ENCODE measurements at regions not wholly inside any gene's neighbourhood (a gene's known extent, or its start where the extent isn't known, plus 50 kb on each side); places are given as distances from the start of the nearest gene placed in this dataset.

DNA sequence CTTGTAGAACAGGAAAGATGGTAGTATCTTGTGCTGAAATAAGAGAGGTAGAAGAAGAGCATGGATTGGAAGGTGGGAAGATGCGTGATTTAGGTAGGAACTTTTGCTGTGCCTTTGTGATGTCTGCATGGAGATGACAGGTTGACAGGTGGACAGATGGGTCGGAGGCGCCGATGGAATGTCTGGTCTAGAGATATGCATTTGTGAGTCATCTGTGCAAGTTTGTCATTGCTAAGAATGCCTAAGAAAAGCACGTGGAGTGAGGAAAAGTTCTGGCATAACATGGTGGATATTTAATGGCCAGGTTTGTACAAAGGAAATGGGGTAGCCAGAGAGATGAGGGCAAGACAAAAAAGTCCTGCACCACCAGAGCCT is 76.0 kb upstream of the ARMC3 start:
- WGBS (ENCODE audit: insufficient coverage): 97% methylated on average over 5 of the region's 5 CpGs
- H3K4me3 Mint-ChIP-seq: no peak overlapping the region
- no peak overlapping the region for H2AFZ ChIP-seq (ENCODE audit: insufficient read depth, low read depth, low read length, poor library complexity, severe bottlenecking)
- no peak overlapping the region for H3K27ac ChIP-seq (ENCODE audit: low read length in 2 of 2)
- no peak for ATAC-seq (ENCODE audit: low read depth)
- no peak overlapping the region for H3K27ac Mint-ChIP-seq
- peaks cover 9% of the 10 kb centered on the region for H3K4me1 Mint-ChIP-seq
- H3K4me3 ChIP-seq (ENCODE audit: control extremely low read depth in 1 of 5, extremely low read depth in 1 of 5, insufficient read depth in 1 of 5, low read depth in 2 of 5, low read length in 4 of 5): no peak overlapping the region
- peaks cover 0 to 8% of the 10 kb centered on the region in 2 donors for H3K4me1 ChIP-seq (ENCODE audit: control insufficient read depth in 2 of 2, insufficient read depth in 2 of 2, low read length in 2 of 2)
- peaks cover 0 to 13% (median 3%) of the 10 kb centered on the region in 4 experiments for H3K27me3 ChIP-seq (replicated peaks in 1 of 4; ENCODE audit: control extremely low read depth in 1 of 4, control insufficient read depth in 3 of 4, insufficient read depth in 4 of 4, low read length in 3 of 4)
- peaks cover 5% of the 10 kb centered on the region for H3K27me3 Mint-ChIP-seq
- no peak for TF ChIP-seq EZH2 (IDR thresholded peaks at IDR 0.05; ENCODE audit: borderline replicate concordance, insufficient read depth, low read depth, low read length, poor library complexity, severe bottlenecking)
- TF ChIP-seq, protein P1, sequence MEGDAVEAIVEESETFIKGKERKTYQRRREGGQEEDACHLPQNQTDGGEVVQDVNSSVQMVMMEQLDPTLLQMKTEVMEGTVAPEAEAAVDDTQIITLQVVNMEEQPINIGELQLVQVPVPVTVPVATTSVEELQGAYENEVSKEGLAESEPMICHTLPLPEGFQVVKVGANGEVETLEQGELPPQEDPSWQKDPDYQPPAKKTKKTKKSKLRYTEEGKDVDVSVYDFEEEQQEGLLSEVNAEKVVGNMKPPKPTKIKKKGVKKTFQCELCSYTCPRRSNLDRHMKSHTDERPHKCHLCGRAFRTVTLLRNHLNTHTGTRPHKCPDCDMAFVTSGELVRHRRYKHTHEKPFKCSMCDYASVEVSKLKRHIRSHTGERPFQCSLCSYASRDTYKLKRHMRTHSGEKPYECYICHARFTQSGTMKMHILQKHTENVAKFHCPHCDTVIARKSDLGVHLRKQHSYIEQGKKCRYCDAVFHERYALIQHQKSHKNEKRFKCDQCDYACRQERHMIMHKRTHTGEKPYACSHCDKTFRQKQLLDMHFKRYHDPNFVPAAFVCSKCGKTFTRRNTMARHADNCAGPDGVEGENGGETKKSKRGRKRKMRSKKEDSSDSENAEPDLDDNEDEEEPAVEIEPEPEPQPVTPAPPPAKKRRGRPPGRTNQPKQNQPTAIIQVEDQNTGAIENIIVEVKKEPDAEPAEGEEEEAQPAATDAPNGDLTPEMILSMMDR (IDR thresholded peaks at IDR 0.05): no peak
- no peaks in the 10 kb centered on the region for H3K36me3 ChIP-seq (replicated peaks in 1 of 2; ENCODE audit: control extremely low read depth in 1 of 2, control insufficient read depth in 1 of 2, extremely low read depth in 1 of 2, insufficient read depth in 2 of 2, low read length in 1 of 2)
- no peaks in the 10 kb centered on the region for H3K9me3 ChIP-seq (ENCODE audit: control extremely low read depth in 1 of 3, control insufficient read depth in 2 of 3, insufficient read depth in 1 of 3, low read length in 2 of 3)
- intact Hi-C loops (cut with micrococcal nuclease): no loop called here
- no peaks in the 10 kb centered on the region for H4K20me1 ChIP-seq (ENCODE audit: control insufficient read depth, insufficient read depth, low read length, poor library complexity, severe bottlenecking)
- CTCF ChIA-PET: interaction anchor here (0.6 kb wide), 1 partner anchor 305 kb away, joined by 3 read pairs; no protein-coding TSS in a partner anchor
- H3K9ac ChIP-seq (ENCODE audit: low read length): no peak overlapping the region
- no peak for DNase-seq
- H3K9me3 Mint-ChIP-seq (ENCODE audit: insufficient read depth): no peaks in the 10 kb centered on the region
- no peaks in the 10 kb centered on the region for H3K79me2 ChIP-seq (ENCODE audit: control insufficient read depth, insufficient read depth, low read length)
- H3K4me2 ChIP-seq (replicated peaks; ENCODE audit: low read depth, low read length, poor library complexity, severe bottlenecking): no peak overlapping the region
- POLR2A ChIA-PET: no interaction called here

DNA sequence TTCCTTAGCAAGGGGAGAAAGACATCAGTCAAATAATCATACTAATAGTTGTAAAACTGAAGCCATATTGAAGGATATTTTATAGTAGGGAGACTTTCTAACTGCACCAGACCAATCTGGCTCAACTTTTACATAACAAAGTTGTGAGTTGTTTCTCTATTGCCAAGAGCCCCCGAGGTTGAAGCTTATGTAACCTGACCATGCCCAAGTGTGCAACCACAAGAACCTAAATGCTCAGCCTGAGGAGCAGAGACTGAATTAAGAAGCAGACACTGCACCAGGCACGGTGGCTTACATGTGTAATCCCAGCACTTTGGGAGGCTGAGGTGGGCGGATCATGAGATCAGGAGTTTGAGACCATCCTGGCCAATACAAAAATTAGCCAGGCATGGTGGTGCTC is 77.3 kb upstream of the ARMC3 start:
- no peaks in the 10 kb centered on the region for H4K20me1 ChIP-seq (ENCODE audit: control insufficient read depth, insufficient read depth, low read length, poor library complexity, severe bottlenecking)
- H3K4me1 Mint-ChIP-seq: peaks cover 11% of the 10 kb centered on the region
- H3K27me3 Mint-ChIP-seq: peaks cover 11% of the 10 kb centered on the region
- H3K27ac Mint-ChIP-seq: no peak overlapping the region
- intact Hi-C loops (cut with micrococcal nuclease): no loop called here
- TF ChIP-seq, protein P1 (IDR thresholded peaks at IDR 0.05): no peak
- no peak for TF ChIP-seq EZH2 (IDR thresholded peaks at IDR 0.05; ENCODE audit: borderline replicate concordance, insufficient read depth, low read depth, low read length, poor library complexity, severe bottlenecking)
- H3K79me2 ChIP-seq (ENCODE audit: control insufficient read depth, insufficient read depth, low read length): no peaks in the 10 kb centered on the region
- H3K27me3 ChIP-seq (replicated peaks in 1 of 4; ENCODE audit: control extremely low read depth in 1 of 4, control insufficient read depth in 3 of 4, insufficient read depth in 4 of 4, low read length in 3 of 4): peaks cover 0 to 13% (median 3%) of the 10 kb centered on the region in 4 experiments
- no peak overlapping the region for H3K4me2 ChIP-seq (replicated peaks; ENCODE audit: low read depth, low read length, poor library complexity, severe bottlenecking)
- H3K36me3 ChIP-seq (replicated peaks in 1 of 2; ENCODE audit: control extremely low read depth in 1 of 2, control insufficient read depth in 1 of 2, extremely low read depth in 1 of 2, insufficient read depth in 2 of 2, low read length in 1 of 2): no peaks in the 10 kb centered on the region
- no peak for DNase-seq
- no peak overlapping the region for H3K27ac ChIP-seq (ENCODE audit: low read length in 2 of 2)
- no peak for ATAC-seq (ENCODE audit: low read depth)
- no peak overlapping the region for H3K4me3 ChIP-seq (ENCODE audit: control extremely low read depth in 1 of 5, extremely low read depth in 1 of 5, insufficient read depth in 1 of 5, low read depth in 2 of 5, low read length in 4 of 5)
- H2AFZ ChIP-seq (ENCODE audit: insufficient read depth, low read depth, low read length, poor library complexity, severe bottlenecking): no peak overlapping the region
- H3K9me3 Mint-ChIP-seq (ENCODE audit: insufficient read depth): no peaks in the 10 kb centered on the region
- peaks cover 0 to 8% of the 10 kb centered on the region in 2 donors for H3K4me1 ChIP-seq (ENCODE audit: control insufficient read depth in 2 of 2, insufficient read depth in 2 of 2, low read length in 2 of 2)
- ChIA-PET POLR2A (no interaction called here), CTCF (no interaction called here)
- 85% methylated on average over 3 of the region's 3 CpGs for WGBS (ENCODE audit: insufficient coverage)
- no peak overlapping the region for H3K4me3 Mint-ChIP-seq
- no peaks in the 10 kb centered on the region for H3K9me3 ChIP-seq (ENCODE audit: control extremely low read depth in 1 of 3, control insufficient read depth in 2 of 3, insufficient read depth in 1 of 3, low read length in 2 of 3)
- H3K9ac ChIP-seq (ENCODE audit: low read length): no peak overlapping the region
